GM23338 (cell line): ENCODE measurements at regions not wholly inside any gene's neighbourhood (a gene's known extent, or its start where the extent isn't known, plus 50 kb on each side); places are given as distances from the start of the nearest gene placed in this dataset.

Experiments used
- ATAC-seq: fragments of 200-7000 bp; cut with Tn5 transposase; 3 replicates; pipeline ENCODE4 v1.9.1; 2020
- DNase-seq: peaks from one replicate; pipeline ENCODE4 v3.0.0-alpha.2; 2015; ENCODE audit warnings: low spot score
- H2AFZ ChIP-seq: fragments of 200-600 bp; sonication (generic); 2 replicates; pipeline ENCODE4 v1.8.0; 2016; ENCODE audit warnings: antibody characterized with exemption, mild to moderate bottlenecking, moderate library complexity
- H3F3A ChIP-seq: fragments of 200-600 bp; sonication (generic); replicated peaks from 2 replicates; pipeline ENCODE4 v1.8.0; 2017; ENCODE audit warnings: antibody characterized with exemption, mixed run types, low read depth
- H3K27ac ChIP-seq: fragments of 200-600 bp; sonication (generic); 2 replicates; pipeline ENCODE4 v1.6.1; 2016; ENCODE audit warnings: low read depth
- H3K27me3 ChIP-seq: fragments of 200-600 bp; sonication (generic); 2 replicates; pipeline ENCODE4 v1.8.0; 2016; ENCODE audit warnings: mild to moderate bottlenecking, mixed run types, moderate library complexity; ENCODE audit not compliant: insufficient read depth
- H3K36me3 ChIP-seq: fragments of 200-600 bp; sonication (generic); 2 replicates; pipeline ENCODE4 v1.8.0; 2016; ENCODE audit warnings: mild to moderate bottlenecking; ENCODE audit not compliant: insufficient read depth
- H3K4me1 ChIP-seq: fragments of 200-600 bp; sonication (generic); 2 replicates; pipeline ENCODE4 v1.8.0; 2016; ENCODE audit warnings: mild to moderate bottlenecking, moderate library complexity; ENCODE audit not compliant: insufficient read depth
- H3K4me2 ChIP-seq: fragments of 200-600 bp; sonication (generic); 2 replicates; pipeline ENCODE4 v1.7.1; 2017; ENCODE audit warnings: mixed run types
- H3K4me3 ChIP-seq: fragments of 200-600 bp; sonication (generic); 2 replicates; pipeline ENCODE4 v1.6.1; 2016; ENCODE audit warnings: mixed run types
- H3K79me2 ChIP-seq: fragments of 200-600 bp; sonication (generic); replicated peaks from 2 replicates; pipeline ENCODE4 v1.8.0; 2017; ENCODE audit warnings: mild to moderate bottlenecking; ENCODE audit not compliant: insufficient read depth
- H3K9me2 ChIP-seq: fragments of 200-600 bp; sonication (generic); 2 replicates; pipeline ENCODE4 v1.8.0; 2017; ENCODE audit not compliant: insufficient read depth
- H4K20me1 ChIP-seq: fragments of 200-600 bp; sonication (generic); replicated peaks from 2 replicates; pipeline ENCODE4 v1.8.0; 2017; ENCODE audit warnings: mild to moderate bottlenecking; ENCODE audit not compliant: insufficient read depth
- H3K27ac Mint-ChIP-seq: 2 replicates; pipeline ENCODE4 v1.8.0; 2020; ENCODE audit warnings: inconsistent platforms, mild to moderate bottlenecking, moderate library complexity, mixed read lengths
- H3K27me3 Mint-ChIP-seq: 3 replicates; pipeline ENCODE4 v1.8.0; 2022; ENCODE audit warnings: low read depth, mild to moderate bottlenecking, moderate library complexity, mixed read lengths, inconsistent platforms; ENCODE audit not compliant: insufficient read depth, poor library complexity
- H3K36me3 Mint-ChIP-seq: 3 replicates; pipeline ENCODE4 v1.8.0; 2021; ENCODE audit warnings: low read depth, mild to moderate bottlenecking, inconsistent platforms, moderate library complexity, mixed read lengths
- H3K4me1 Mint-ChIP-seq: 3 replicates; pipeline ENCODE4 v1.8.0; 2020; ENCODE audit warnings: mild to moderate bottlenecking, inconsistent platforms, mixed read lengths
- H3K4me3 Mint-ChIP-seq: 3 replicates; pipeline ENCODE4 v1.8.0; 2021; ENCODE audit warnings: moderate library complexity, mild to moderate bottlenecking, inconsistent platforms, mixed read lengths
- H3K9me3 Mint-ChIP-seq: 3 replicates; pipeline ENCODE4 v1.8.0; 2020; ENCODE audit warnings: moderate library complexity, mild to moderate bottlenecking, inconsistent platforms, mixed read lengths
- EZH2phosphoT487 ChIP-seq: fragments of 200-600 bp; sonication (generic); IDR thresholded peaks from one replicate; pipeline ENCODE4 v1.8.1; 2018; ENCODE audit warnings: antibody characterized with exemption; ENCODE audit not compliant: unreplicated experiment
- ZNF114 ChIP-seq: fragments of 250-450 bp; sonication (Bioruptor Pico); IDR thresholded peaks from 2 replicates; pipeline ENCODE4 v1.5.0; 2020; ENCODE audit warnings: mild to moderate bottlenecking, moderate library complexity
- TF ChIP-seq, protein P1 (sequence below): fragments of 250-450 bp; sonication (Bioruptor Pico); IDR thresholded peaks from 2 replicates; pipeline ENCODE4 v1.5.0; 2020; ENCODE audit warnings: mild to moderate bottlenecking, moderate library complexity
- TF ChIP-seq, protein P2 (sequence below): IDR thresholded peaks from one replicate; pipeline ENCODE4 v1.6.1; 2018; ENCODE audit warnings: antibody characterized with exemption; ENCODE audit not compliant: unreplicated experiment
- TF ChIP-seq, protein P3 (sequence below): IDR thresholded peaks from 2 replicates; pipeline ENCODE4 v1.6.1; 2016; ENCODE audit warnings: antibody characterized with exemption

DNA sequence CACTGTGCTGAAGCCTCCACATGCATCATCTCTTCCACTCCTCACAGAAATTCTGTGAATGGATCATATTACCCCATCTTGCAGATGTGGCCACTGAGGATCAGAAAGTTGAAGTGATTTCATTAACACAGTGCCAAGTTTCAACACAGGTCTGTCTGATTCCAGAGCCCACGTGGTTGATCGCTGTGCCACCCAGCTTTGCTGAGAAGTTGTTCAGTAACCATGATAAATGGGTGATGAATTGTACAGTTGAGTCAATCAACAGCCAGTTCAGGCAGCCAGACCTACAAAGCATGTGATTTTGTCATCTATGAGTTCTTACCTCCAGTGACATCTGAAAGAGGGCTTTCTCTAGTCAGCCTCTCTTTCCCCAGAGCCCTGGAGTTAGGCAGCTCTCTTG is 61.8 kb upstream of the GRHL3 start (continued):
- TF ChIP-seq, protein P1, sequence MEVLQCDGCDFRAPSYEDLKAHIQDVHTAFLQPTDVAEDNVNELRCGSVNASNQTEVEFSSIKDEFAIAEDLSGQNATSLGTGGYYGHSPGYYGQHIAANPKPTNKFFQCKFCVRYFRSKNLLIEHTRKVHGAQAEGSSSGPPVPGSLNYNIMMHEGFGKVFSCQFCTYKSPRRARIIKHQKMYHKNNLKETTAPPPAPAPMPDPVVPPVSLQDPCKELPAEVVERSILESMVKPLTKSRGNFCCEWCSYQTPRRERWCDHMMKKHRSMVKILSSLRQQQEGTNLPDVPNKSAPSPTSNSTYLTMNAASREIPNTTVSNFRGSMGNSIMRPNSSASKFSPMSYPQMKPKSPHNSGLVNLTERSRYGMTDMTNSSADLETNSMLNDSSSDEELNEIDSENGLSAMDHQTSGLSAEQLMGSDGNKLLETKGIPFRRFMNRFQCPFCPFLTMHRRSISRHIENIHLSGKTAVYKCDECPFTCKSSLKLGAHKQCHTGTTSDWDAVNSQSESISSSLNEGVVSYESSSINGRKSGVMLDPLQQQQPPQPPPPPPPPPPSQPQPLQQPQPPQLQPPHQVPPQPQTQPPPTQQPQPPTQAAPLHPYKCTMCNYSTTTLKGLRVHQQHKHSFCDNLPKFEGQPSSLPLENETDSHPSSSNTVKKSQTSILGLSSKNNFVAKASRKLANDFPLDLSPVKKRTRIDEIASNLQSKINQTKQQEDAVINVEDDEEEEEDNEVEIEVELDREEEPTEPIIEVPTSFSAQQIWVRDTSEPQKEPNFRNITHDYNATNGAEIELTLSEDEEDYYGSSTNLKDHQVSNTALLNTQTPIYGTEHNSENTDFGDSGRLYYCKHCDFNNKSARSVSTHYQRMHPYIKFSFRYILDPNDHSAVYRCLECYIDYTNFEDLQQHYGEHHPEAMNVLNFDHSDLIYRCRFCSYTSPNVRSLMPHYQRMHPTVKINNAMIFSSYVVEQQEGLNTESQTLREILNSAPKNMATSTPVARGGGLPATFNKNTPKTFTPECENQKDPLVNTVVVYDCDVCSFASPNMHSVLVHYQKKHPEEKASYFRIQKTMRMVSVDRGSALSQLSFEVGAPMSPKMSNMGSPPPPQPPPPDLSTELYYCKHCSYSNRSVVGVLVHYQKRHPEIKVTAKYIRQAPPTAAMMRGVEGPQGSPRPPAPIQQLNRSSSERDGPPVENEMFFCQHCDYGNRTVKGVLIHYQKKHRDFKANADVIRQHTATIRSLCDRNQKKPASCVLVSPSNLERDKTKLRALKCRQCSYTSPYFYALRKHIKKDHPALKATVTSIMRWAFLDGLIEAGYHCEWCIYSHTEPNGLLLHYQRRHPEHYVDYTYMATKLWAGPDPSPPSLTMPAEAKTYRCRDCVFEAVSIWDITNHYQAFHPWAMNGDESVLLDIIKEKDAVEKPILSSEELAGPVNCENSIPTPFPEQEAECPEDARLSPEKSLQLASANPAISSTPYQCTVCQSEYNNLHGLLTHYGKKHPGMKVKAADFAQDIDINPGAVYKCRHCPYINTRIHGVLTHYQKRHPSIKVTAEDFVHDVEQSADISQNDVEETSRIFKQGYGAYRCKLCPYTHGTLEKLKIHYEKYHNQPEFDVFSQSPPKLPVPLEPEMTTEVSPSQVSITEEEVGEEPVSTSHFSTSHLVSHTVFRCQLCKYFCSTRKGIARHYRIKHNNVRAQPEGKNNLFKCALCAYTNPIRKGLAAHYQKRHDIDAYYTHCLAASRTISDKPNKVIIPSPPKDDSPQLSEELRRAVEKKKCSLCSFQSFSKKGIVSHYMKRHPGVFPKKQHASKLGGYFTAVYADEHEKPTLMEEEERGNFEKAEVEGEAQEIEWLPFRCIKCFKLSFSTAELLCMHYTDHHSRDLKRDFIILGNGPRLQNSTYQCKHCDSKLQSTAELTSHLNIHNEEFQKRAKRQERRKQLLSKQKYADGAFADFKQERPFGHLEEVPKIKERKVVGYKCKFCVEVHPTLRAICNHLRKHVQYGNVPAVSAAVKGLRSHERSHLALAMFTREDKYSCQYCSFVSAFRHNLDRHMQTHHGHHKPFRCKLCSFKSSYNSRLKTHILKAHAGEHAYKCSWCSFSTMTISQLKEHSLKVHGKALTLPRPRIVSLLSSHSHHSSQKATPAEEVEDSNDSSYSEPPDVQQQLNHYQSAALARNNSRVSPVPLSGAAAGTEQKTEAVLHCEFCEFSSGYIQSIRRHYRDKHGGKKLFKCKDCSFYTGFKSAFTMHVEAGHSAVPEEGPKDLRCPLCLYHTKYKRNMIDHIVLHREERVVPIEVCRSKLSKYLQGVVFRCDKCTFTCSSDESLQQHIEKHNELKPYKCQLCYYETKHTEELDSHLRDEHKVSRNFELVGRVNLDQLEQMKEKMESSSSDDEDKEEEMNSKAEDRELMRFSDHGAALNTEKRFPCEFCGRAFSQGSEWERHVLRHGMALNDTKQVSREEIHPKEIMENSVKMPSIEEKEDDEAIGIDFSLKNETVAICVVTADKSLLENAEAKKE (CRISPR knock-in tag) = no peak
- no peak for TF ChIP-seq ZNF114 (CRISPR knock-in tag)

DNA sequence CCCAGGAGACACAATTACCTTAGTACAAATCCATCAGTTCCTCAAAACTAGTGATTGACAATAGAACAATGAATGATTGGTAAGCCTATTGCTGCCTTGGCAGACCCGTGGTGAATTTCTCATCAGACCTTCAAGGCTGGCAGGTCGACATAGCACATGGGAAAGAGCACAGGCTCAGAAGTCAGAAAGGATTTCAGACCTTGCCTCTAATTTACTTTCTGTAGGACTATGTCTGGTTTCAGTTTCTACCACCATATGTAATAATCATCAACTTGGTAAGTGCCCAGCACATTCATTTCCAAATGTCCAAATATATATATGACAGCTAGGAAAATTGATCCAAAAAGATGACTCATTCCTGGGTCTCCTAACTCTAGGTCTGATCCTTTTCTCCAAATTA is 62.5 kb upstream of the GRHL3 start:
- no peaks in the 10 kb centered on the region for H3K4me1 Mint-ChIP-seq
- no peak for ATAC-seq
- TF ChIP-seq EZH2phosphoT487 = no peak
- TF ChIP-seq, protein P2, sequence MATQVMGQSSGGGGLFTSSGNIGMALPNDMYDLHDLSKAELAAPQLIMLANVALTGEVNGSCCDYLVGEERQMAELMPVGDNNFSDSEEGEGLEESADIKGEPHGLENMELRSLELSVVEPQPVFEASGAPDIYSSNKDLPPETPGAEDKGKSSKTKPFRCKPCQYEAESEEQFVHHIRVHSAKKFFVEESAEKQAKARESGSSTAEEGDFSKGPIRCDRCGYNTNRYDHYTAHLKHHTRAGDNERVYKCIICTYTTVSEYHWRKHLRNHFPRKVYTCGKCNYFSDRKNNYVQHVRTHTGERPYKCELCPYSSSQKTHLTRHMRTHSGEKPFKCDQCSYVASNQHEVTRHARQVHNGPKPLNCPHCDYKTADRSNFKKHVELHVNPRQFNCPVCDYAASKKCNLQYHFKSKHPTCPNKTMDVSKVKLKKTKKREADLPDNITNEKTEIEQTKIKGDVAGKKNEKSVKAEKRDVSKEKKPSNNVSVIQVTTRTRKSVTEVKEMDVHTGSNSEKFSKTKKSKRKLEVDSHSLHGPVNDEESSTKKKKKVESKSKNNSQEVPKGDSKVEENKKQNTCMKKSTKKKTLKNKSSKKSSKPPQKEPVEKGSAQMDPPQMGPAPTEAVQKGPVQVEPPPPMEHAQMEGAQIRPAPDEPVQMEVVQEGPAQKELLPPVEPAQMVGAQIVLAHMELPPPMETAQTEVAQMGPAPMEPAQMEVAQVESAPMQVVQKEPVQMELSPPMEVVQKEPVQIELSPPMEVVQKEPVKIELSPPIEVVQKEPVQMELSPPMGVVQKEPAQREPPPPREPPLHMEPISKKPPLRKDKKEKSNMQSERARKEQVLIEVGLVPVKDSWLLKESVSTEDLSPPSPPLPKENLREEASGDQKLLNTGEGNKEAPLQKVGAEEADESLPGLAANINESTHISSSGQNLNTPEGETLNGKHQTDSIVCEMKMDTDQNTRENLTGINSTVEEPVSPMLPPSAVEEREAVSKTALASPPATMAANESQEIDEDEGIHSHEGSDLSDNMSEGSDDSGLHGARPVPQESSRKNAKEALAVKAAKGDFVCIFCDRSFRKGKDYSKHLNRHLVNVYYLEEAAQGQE = no peak
- TF ChIP-seq, protein P1 (CRISPR knock-in tag) = no peak
- TF ChIP-seq, protein P3, sequence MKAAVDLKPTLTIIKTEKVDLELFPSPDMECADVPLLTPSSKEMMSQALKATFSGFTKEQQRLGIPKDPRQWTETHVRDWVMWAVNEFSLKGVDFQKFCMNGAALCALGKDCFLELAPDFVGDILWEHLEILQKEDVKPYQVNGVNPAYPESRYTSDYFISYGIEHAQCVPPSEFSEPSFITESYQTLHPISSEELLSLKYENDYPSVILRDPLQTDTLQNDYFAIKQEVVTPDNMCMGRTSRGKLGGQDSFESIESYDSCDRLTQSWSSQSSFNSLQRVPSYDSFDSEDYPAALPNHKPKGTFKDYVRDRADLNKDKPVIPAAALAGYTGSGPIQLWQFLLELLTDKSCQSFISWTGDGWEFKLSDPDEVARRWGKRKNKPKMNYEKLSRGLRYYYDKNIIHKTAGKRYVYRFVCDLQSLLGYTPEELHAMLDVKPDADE = no peak

More for the DNA sequence above, 62.5 kb upstream of the GRHL3 start:
- Histone ChIP-seq H3K36me3 (no peaks in the 10 kb centered on the region), H3K27ac (no peak overlapping the region), H3K4me1 (no peaks in the 10 kb centered on the region), H3K9me2 (no peaks in the 10 kb centered on the region), H3K79me2 (no peaks in the 10 kb centered on the region), H3K4me3 (no peak overlapping the region), H2AFZ (no peak overlapping the region), H3K27me3 (no peaks in the 10 kb centered on the region), H4K20me1 (no peaks in the 10 kb centered on the region), H3F3A (no peaks in the 10 kb centered on the region), H3K4me2 (no peak overlapping the region)
- no peaks in the 10 kb centered on the region for H3K36me3 Mint-ChIP-seq
- H3K27me3 Mint-ChIP-seq = peaks cover 4% of the 10 kb centered on the region
- H3K4me3 Mint-ChIP-seq = no peak overlapping the region
- H3K27ac Mint-ChIP-seq = no peak overlapping the region
- H3K9me3 Mint-ChIP-seq = no peaks in the 10 kb centered on the region
- DNase-seq = no peak
